HepG2 (cell line): ENCODE measurements at regions not wholly inside any gene's neighbourhood (a gene's known extent, or its start where the extent isn't known, plus 50 kb on each side); places are given as distances from the start of the nearest gene placed in this dataset.

Source experiments
- ATAC-seq: fragments of 200-7000 bp; cut with Tn5 transposase; 3 replicates; pipeline ENCODE4 v1.9.1; 2020; ENCODE audit warnings: mild to moderate bottlenecking, moderate library complexity
- BruUV-seq: library from RNA; stranded (reverse); fragments of 400-500 nt; replicated peaks from 2 replicates; lab custom pipeline; 2021; lab: Mats Ljungman, UMichigan
- CTCF ChIA-PET: fragments of 300-600 bp; formaldehyde crosslinking; extraction: SDS; loops from one replicate; lab custom pipeline; 2021; ENCODE audit warnings: low total read pairs, inconsistent platforms, low intra/inter-chr PET ratio; lab: Yijun Ruan, JAX
- POLR2A ChIA-PET: fragments of 350-600 bp; sonication (Branson Sonifier 250); formaldehyde crosslinking; loops from one replicate; lab custom pipeline; 2020; ENCODE audit warnings: antibody characterized with exemption, inconsistent platforms; lab: Yijun Ruan, JAX
- DNase-seq: peaks from one replicate; pipeline ENCODE4 v3.0.0-alpha.2; 2015; ENCODE audit warnings: low spot score
- FAIRE-seq: peaks from 3 replicates; lab custom pipeline; 2011; peaks lifted over from hg19 to GRCh38; lab: Jason Lieb, UNC
- H2AFZ ChIP-seq: one replicate; pipeline ENCODE4 v1.6.1; 2011; ENCODE audit warnings: low read length, inconsistent platforms
- H3K27ac ChIP-seq: fragments of 300-600 bp; 3 replicates; pipeline ENCODE4 v1.8.0; 2011; ENCODE audit warnings: mixed run types, mild to moderate bottlenecking, mixed read lengths, low read length, inconsistent platforms; ENCODE audit not compliant: insufficient read depth; ENCODE audit errors: extremely low read length
- H3K27me3 ChIP-seq, 2 experiments: fragments of 200-600 bp in 1 of 2; 2 replicates in 1 of 2; 3 replicates in 1 of 2; pipeline versions ENCODE4 v1.6.0 to v1.8.0; 2011; ENCODE audit warnings: low read length in 2 of 2, mild to moderate bottlenecking in 2 of 2, moderate library complexity in 2 of 2, inconsistent platforms in 1 of 2; ENCODE audit not compliant: insufficient read depth in 2 of 2, control insufficient read depth in 1 of 2
- H3K36me3 ChIP-seq, 2 experiments: fragments of 200-600 bp in 1 of 2; replicated peaks in 1 of 2; 2 replicates in 1 of 2; 3 replicates in 1 of 2; pipeline versions ENCODE4 v1.5.1 to v1.8.0; 2011; ENCODE audit warnings: low read length in 2 of 2, inconsistent platforms in 1 of 2; ENCODE audit not compliant: insufficient read depth in 2 of 2, control insufficient read depth in 1 of 2
- H3K4me1 ChIP-seq: 2 replicates; pipeline ENCODE4 v1.5.1; 2012; ENCODE audit warnings: low read length, inconsistent platforms; ENCODE audit not compliant: insufficient read depth
- H3K4me2 ChIP-seq: 2 replicates; pipeline ENCODE4 v1.6.0; 2011; ENCODE audit warnings: low read depth, low read length, inconsistent platforms
- H3K4me3 ChIP-seq, 3 experiments: fragments of 200-600 bp in 1 of 3; sonication (generic), shearing (Covaris generic) in 1 of 3; replicated peaks in 1 of 3; 2 replicates each; pipeline ENCODE4 v1.5.1; 2011 to 2016; ENCODE audit warnings: low read length in 3 of 3, inconsistent platforms in 2 of 3, low read depth in 2 of 3, mild to moderate bottlenecking in 2 of 3, control low read depth in 1 of 3, mixed read lengths in 1 of 3; ENCODE audit not compliant: insufficient read depth in 1 of 3
- H3K79me2 ChIP-seq: one replicate; pipeline ENCODE4 v1.6.1; 2011; ENCODE audit warnings: low read length, inconsistent platforms; ENCODE audit not compliant: insufficient read depth
- H3K9ac ChIP-seq: 2 replicates; pipeline ENCODE4 v1.6.0; 2011; ENCODE audit warnings: mild to moderate bottlenecking, low read depth, low read length, inconsistent platforms; ENCODE audit not compliant: insufficient read depth
- H3K9me3 ChIP-seq: 2 replicates; pipeline ENCODE4 v1.5.1; 2012; ENCODE audit warnings: mild to moderate bottlenecking, low read length
- H4K20me1 ChIP-seq: 2 replicates; pipeline ENCODE4 v1.6.0; 2011; ENCODE audit warnings: inconsistent platforms, mild to moderate bottlenecking, low read length, moderate library complexity; ENCODE audit not compliant: insufficient read depth
- ASH2L ChIP-seq: fragments of 300-600, 200-600 bp; sonication (generic); IDR thresholded peaks from 2 replicates; pipeline ENCODE4 v1.7.0; 2017; ENCODE audit warnings: low read depth, mild to moderate bottlenecking, moderate library complexity, mixed read lengths, low read length; ENCODE audit not compliant: insufficient read length
- ATF1 ChIP-seq: IDR thresholded peaks from 2 replicates; pipeline ENCODE4 v1.6.1; 2016; ENCODE audit warnings: mild to moderate bottlenecking, control low read depth
- ATF7 ChIP-seq, 2 experiments: fragments of 450-650 bp in 1 of 2; sonication (generic) in 1 of 2; formaldehyde crosslinking in 1 of 2; IDR thresholded peaks; 2 replicates each; pipeline versions ENCODE4 v1.4.0 to v1.6.1; 2016 to 2020; ENCODE audit warnings: antibody characterized with exemption in 1 of 2, mild to moderate bottlenecking in 1 of 2, missing genetic modification reagents in 1 of 2
- ERF ChIP-seq: IDR thresholded peaks from 2 replicates; pipeline ENCODE4 v1.6.1; 2018; ENCODE audit warnings: missing biosample characterization, missing genetic modification reagents
- HOXA7 ChIP-seq: sonication (generic); formaldehyde crosslinking; IDR thresholded peaks from 2 replicates; pipeline ENCODE4 v1.8.1; 2022; ENCODE audit warnings: mild to moderate bottlenecking, missing genetic modification reagents, moderate library complexity
- KLF12 ChIP-seq: sonication (generic); formaldehyde crosslinking; IDR thresholded peaks from 2 replicates; pipeline ENCODE4 v1.4.0; 2020; ENCODE audit warnings: missing genetic modification reagents, borderline replicate concordance
- NBN ChIP-seq: fragments of 450-650 bp; conservative IDR thresholded peaks from 2 replicates; pipeline ENCODE4 v1.6.1; 2017
- PRMT3 ChIP-seq: sonication (generic); formaldehyde crosslinking; IDR thresholded peaks from 2 replicates; pipeline ENCODE4 v1.8.1; 2022; ENCODE audit warnings: low read depth, mild to moderate bottlenecking, moderate library complexity, missing genetic modification reagents, borderline replicate concordance
- RAD51 ChIP-seq: fragments of 450-650 bp; IDR thresholded peaks from 2 replicates; pipeline ENCODE4 v1.6.1; 2016; ENCODE audit warnings: borderline replicate concordance
- SNAI1 ChIP-seq: sonication (generic); formaldehyde crosslinking; IDR thresholded peaks from 2 replicates; pipeline ENCODE4 v1.5.0; 2020; ENCODE audit warnings: mild to moderate bottlenecking, missing genetic modification reagents, borderline replicate concordance
- TCF12 ChIP-seq, 2 experiments: fragments of 450-650 bp in 1 of 2; sonication (generic) in 1 of 2; formaldehyde crosslinking in 1 of 2; IDR thresholded peaks; 2 replicates each; pipeline versions ENCODE4 v1.6.1 to v1.8.0; 2017 to 2022; ENCODE audit warnings: antibody characterized with exemption in 1 of 2, mild to moderate bottlenecking in 1 of 2, missing genetic modification reagents in 1 of 2, moderate library complexity in 1 of 2
- ZMYM3 ChIP-seq: sonication (generic); formaldehyde crosslinking; IDR thresholded peaks from 2 replicates; pipeline ENCODE4 v1.5.1; 2020; ENCODE audit warnings: mild to moderate bottlenecking, missing genetic modification reagents
- ZNF24 ChIP-seq: fragments of 450-650 bp; IDR thresholded peaks from 2 replicates; pipeline ENCODE4 v1.6.1; 2017; ENCODE audit warnings: antibody characterized with exemption, mild to moderate bottlenecking
- ZNF260 ChIP-seq: sonication (generic); formaldehyde crosslinking; IDR thresholded peaks from 2 replicates; pipeline ENCODE4 v1.4.0; 2020; ENCODE audit warnings: missing genetic modification reagents, low read depth, mild to moderate bottlenecking, borderline replicate concordance
- ZNF724P ChIP-seq: sonication (generic); formaldehyde crosslinking; IDR thresholded peaks from 2 replicates; pipeline ENCODE4 v1.8.0; 2022; ENCODE audit warnings: missing genetic modification reagents, borderline replicate concordance
- ZSCAN12 ChIP-seq: sonication (generic); formaldehyde crosslinking; IDR thresholded peaks from 2 replicates; pipeline ENCODE4 v1.9.0; 2021; ENCODE audit warnings: mild to moderate bottlenecking, missing genetic modification reagents
- WGBS: methylation state at CpG from one replicate; pipeline ENCODE4 v1.1.6; 2017; ENCODE audit warnings: low lambda C conversion rate; 5-methylcytosine and 5-hydroxymethylcytosine counted together
- in situ Hi-C: cut with HindIII; loops from 2 replicates; pipeline ENCODE4 v1.10.0; 2017; ENCODE audit warnings: low pct_unique_long_range_greater_than_20kb; ENCODE audit not compliant: extremely low pct_ligation_motif_present
- intact Hi-C: fragments of 100-400 bp; cut with micrococcal nuclease; formaldehyde crosslinking; loops from one replicate; pipeline ENCODE4 v1.10.0; 2022; ENCODE audit not compliant: unreplicated experiment
- TF ChIP-seq, protein P1 (sequence below): sonication (generic); formaldehyde crosslinking; IDR thresholded peaks from 2 replicates; pipeline ENCODE4 v1.5.0; 2020; ENCODE audit warnings: mild to moderate bottlenecking, missing genetic modification reagents
- TF ChIP-seq, protein P2 (sequence below): sonication (generic); formaldehyde crosslinking; IDR thresholded peaks from 2 replicates; pipeline ENCODE4 v1.8.1; 2023; ENCODE audit warnings: mild to moderate bottlenecking, missing genetic modification reagents, borderline replicate concordance
- TF ChIP-seq, protein P3 (sequence below): sonication (generic); formaldehyde crosslinking; IDR thresholded peaks from 2 replicates; pipeline ENCODE4 v1.4.0; 2020; ENCODE audit warnings: missing genetic modification reagents
- TF ChIP-seq, protein P4 (sequence below): sonication (generic); formaldehyde crosslinking; IDR thresholded peaks from 2 replicates; pipeline ENCODE4 v1.5.0; 2020; ENCODE audit warnings: mild to moderate bottlenecking, missing genetic modification reagents

DNA sequence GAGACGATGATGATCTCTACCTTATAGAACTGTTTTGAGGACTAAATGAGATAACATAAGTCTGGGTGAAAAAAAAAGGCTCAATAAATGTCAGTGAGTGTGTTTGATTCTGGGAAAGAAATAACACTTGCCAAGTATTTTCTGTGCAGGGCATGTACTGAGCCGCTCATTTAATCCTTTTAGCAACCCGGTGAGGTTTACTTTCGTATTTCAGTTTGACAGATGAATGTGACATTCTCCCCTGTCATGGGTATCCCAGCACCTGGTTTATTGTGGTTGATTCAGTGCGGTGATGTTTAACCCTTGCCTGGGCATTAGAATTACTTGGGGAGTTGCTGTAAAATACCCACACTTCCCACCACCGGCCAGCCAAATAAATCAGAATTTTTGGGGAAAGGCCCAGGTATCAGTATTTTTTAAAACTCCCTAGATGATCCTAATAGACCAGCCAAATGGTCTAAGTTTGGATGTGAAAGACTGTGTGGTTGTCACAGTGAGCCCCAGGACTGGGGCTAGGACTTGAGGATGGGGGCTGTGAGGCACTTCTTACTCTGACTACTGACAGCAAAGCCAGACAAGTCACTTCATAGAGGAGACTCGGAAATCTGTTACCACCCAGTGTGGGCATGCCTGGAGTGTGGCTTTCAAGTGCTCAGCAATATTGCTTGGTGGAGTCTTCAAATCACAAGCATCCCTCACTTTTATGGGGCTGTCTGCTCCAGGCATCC, 100.2 kb upstream of the KCNG1 start:
- no peak for DNase-seq
- in situ Hi-C loops = no loop called here
- Histone ChIP-seq H3K36me3 (no peaks in the 10 kb centered on the region), H3K27ac (no peak overlapping the region), H4K20me1 (no peaks in the 10 kb centered on the region), H3K4me2 (no peak overlapping the region), H3K4me3 (no peak overlapping the region), H3K79me2 (no peaks in the 10 kb centered on the region), H3K4me1 (no peaks in the 10 kb centered on the region), H2AFZ (no peak overlapping the region), H3K27me3 (peaks cover 6 to 44% of the 10 kb centered on the region in 2 experiments), H3K9me3 (no peaks in the 10 kb centered on the region), H3K9ac (no peak overlapping the region)
- intact Hi-C loops = no loop called here
- FAIRE-seq = no peak
- CTCF ChIA-PET = no interaction called here
- WGBS = 12% methylated on average over 7 of the region's 7 CpGs
- TF ChIP-seq ZMYM3 (CRISPR knock-in tag) = no peak
- no peak for TF ChIP-seq RAD51
- TF ChIP-seq ATF1 (CRISPR knock-in tag) = no peak
- no peak for TF ChIP-seq PRMT3 (CRISPR knock-in tag)
- TF ChIP-seq, protein P1, sequence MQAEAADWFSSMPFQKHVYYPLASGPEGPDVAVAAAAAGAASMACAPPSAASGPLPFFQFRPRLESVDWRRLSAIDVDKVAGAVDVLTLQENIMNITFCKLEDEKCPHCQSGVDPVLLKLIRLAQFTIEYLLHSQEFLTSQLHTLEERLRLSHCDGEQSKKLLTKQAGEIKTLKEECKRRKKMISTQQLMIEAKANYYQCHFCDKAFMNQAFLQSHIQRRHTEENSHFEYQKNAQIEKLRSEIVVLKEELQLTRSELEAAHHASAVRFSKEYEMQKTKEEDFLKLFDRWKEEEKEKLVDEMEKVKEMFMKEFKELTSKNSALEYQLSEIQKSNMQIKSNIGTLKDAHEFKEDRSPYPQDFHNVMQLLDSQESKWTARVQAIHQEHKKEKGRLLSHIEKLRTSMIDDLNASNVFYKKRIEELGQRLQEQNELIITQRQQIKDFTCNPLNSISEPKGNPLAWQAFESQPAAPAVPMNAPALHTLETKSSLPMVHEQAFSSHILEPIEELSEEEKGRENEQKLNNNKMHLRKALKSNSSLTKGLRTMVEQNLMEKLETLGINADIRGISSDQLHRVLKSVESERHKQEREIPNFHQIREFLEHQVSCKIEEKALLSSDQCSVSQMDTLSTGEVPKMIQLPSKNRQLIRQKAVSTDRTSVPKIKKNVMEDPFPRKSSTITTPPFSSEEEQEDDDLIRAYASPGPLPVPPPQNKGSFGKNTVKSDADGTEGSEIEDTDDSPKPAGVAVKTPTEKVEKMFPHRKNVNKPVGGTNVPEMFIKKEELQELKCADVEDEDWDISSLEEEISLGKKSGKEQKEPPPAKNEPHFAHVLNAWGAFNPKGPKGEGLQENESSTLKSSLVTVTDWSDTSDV (CRISPR knock-in tag) = no peak
- TF ChIP-seq HOXA7 (CRISPR knock-in tag) = no peak
- TF ChIP-seq, protein P2, sequence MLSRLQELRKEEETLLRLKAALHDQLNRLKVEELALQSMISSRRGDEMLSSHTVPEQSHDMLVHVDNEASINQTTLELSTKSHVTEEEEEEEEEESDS (CRISPR knock-in tag) = no peak
- TF ChIP-seq, protein P3, sequence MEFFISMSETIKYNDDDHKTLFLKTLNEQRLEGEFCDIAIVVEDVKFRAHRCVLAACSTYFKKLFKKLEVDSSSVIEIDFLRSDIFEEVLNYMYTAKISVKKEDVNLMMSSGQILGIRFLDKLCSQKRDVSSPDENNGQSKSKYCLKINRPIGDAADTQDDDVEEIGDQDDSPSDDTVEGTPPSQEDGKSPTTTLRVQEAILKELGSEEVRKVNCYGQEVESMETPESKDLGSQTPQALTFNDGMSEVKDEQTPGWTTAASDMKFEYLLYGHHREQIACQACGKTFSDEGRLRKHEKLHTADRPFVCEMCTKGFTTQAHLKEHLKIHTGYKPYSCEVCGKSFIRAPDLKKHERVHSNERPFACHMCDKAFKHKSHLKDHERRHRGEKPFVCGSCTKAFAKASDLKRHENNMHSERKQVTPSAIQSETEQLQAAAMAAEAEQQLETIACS (CRISPR knock-in tag) = no peak
- no peak for TF ChIP-seq ZSCAN12
- no peak for TF ChIP-seq KLF12 (CRISPR knock-in tag)
- TF ChIP-seq NBN = no peak
- TF ChIP-seq ZNF724P = no peak
- TF ChIP-seq, protein P4, sequence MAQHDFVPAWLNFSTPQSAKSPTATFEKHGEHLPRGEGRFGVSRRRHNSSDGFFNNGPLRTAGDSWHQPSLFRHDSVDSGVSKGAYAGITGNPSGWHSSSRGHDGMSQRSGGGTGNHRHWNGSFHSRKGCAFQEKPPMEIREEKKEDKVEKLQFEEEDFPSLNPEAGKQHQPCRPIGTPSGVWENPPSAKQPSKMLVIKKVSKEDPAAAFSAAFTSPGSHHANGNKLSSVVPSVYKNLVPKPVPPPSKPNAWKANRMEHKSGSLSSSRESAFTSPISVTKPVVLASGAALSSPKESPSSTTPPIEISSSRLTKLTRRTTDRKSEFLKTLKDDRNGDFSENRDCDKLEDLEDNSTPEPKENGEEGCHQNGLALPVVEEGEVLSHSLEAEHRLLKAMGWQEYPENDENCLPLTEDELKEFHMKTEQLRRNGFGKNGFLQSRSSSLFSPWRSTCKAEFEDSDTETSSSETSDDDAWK (CRISPR knock-in tag) = no peak
- no peak for TF ChIP-seq ATF7 (IDR thresholded peaks at IDR 0.05)
- no peak for TF ChIP-seq ATF7 (CRISPR knock-in tag; IDR thresholded peaks at IDR 0.05)
- TF ChIP-seq ZNF24 = no peak
- no peak for TF ChIP-seq TCF12 (IDR thresholded peaks at IDR 0.05)
- no peak for TF ChIP-seq TCF12 (CRISPR knock-in tag; IDR thresholded peaks at IDR 0.05)
- TF ChIP-seq ERF (CRISPR knock-in tag) = no peak
- TF ChIP-seq SNAI1 (CRISPR knock-in tag) = no peak
- TF ChIP-seq ASH2L = no peak
- no peak for TF ChIP-seq ZNF260
- no peak for ATAC-seq
- no TSS peak for BruUV-seq
- POLR2A ChIA-PET = no interaction called here
